NCI-H1092 treated with DMSO at 0.1 percent for 48 hours (cell line): ENCODE measurements at regions not wholly inside any gene's neighbourhood (a gene's known extent, or its start where the extent isn't known, plus 50 kb on each side); places are given as distances from the start of the nearest gene placed in this dataset.
A peak's percentile ranks its signal among the peaks of the same experiment; 100 is the strongest.

Source experiments
- DNase-seq: peaks from one replicate; lab custom pipeline; 2025; lab: John Stamatoyannopoulos, UW

DNA sequence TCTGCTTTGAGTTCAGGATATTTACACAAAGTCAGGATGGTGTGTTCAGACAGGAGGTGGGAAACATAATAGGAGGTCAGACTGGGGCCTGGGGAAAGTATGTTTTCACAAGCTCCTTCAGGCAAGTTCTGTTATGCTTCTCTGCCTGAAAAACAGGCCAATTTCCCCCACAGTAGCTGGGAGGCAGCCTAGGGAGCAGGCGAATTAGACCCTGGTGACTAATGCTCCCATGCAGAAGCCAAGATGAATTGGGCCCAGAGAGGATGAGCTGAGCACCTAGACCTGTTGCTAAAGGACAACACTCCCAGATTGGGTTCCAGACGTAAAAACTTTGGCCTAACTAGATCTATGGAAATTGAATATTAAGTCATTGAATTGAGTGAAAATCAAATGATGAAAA is 142.2 kb upstream of the MAP3K7 start:
- DNase-seq: no peak

- no peak for DNase-seq
Observed at GRCh38 chr6:90722648-90723047, 135.8 kb upstream of the MAP3K7 start.

DNA sequence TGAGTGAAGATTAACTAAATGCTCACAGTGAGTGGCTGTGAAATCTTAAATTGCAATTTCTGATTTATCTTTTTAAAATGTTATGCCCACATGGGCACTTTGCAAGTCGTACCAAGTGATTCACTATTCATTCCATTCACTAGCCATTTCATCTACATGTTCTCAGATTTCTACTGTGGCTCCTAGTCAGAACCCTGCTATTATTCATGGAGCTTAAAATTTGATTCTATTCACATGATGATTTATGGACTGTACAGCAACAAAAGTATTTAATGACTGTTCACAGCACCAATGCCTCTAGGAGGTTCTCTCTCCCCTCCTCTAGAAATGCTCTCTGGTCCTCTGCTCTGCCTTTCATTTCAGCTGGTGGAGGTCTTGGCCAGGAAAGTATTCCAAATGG is 133.5 kb upstream of the MAP3K7 start:
- no peak for DNase-seq

DNA sequence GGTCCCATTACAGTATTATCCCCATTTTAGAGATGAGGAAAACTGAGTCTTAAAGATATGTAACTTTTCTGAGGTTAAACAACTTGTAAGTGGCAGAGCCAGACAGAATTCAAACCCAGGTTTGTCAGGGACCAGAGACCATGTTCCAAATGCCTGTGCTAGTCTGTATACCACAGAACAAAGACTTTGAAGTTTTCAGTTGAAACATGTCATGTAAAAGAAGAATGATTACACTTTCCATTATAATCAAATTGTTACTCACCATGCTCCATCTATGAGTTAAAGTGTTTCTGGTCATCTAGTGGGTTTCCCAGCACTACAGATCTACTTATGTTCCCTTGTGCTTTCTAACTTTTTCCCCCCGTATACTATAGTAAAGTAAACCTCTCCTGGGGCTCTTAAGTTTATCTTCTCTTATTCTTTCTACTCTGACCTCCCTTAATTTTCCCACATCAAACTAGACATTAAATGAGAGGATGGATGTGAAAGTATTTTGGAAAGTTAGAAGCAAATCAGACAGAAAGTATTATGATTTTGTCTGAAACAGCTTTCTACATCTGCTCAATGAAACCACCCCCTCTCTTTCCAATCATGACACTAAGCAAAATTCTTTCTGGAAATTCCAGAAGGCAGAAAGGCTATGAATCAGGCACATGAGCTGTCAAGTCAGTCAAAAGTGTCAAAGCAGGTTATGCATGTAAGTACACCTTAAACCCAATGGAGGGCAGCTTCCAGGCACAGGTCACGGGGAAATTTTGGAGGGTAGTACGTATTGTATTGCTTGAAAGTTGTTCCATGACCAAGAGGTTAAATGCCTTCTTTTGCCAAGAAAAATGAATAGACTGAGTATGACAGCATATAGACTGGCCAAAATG is 132.7 kb upstream of the MAP3K7 start:
- DNase-seq: no peak

- DNase-seq: no peak
Observed at GRCh38 chr6:90716376-90716775, 129.5 kb upstream of the MAP3K7 start.

GRCh38 chr6:90715093-90715655 is 128.3 kb upstream of the MAP3K7 start:
- DNase-seq: no peak

GRCh38 chr6:90714319-90714718 is 127.4 kb upstream of the MAP3K7 start:
- no peak for DNase-seq

GRCh38 chr6:90712114-90712513 is 125.2 kb upstream of the MAP3K7 start:
- DNase-seq: no peak

DNA sequence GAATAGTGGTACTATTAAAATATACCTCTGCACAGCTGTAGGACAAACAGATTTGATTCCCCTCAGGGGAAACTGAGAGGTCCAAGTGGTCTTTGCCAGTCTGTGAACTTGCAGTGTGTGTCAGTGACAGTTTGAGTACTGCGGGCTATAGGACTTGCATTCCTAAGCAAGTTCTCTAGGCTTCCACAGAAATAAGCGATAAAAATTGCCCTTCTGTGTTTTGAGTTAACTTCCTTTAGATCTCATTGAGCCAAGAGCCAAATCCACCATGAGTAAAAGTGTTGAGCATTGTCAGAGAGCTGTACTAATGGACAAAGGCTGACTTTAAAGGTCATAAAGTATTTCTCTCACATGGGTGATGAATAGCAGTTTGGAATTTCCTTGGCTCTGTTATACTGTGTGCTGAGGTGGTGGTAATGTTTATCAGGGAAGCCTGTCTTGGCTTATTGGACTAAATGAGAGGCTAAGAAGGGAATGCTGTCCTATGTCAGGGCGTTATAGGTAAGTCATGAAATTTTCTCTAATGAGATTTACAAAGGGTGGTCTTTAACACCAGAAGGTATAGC is 122.6 kb upstream of the MAP3K7 start:
- no peak for DNase-seq

DNA sequence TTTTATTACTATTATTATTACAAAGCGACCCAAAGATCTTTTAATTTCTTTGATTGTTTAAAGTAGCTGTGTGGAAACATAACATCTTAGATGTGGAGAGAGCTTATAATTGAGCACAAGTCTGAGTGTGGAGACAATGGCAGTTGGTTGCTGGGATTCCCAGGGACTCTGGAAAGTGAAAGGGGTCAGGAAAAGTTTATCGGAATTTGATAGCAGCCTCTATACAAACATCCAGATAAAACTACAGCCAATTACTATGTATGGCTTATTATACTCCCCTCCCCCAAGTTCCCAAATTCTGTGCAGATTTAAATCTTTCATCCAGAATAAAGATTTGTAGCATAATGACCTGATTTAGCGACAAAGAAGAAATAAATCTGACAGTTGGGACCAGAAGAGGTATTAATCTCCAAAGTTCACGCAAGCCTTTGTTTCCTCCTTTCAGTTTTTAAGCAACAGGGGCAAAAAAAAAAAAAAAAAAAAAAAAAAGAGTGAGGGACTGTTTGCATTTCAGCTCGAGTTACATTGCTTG is 121.4 kb upstream of the MAP3K7 start:
- no peak for DNase-seq

- no peak for DNase-seq
Observed at GRCh38 chr6:90707246-90707645, 120.4 kb upstream of the MAP3K7 start.

GRCh38 chr6:90703336-90703735 is 116.5 kb upstream of the MAP3K7 start:
- DNase-seq: no peak

GRCh38 chr6:90701926-90702325 is 115.1 kb upstream of the MAP3K7 start:
- DNase-seq: no peak

DNA sequence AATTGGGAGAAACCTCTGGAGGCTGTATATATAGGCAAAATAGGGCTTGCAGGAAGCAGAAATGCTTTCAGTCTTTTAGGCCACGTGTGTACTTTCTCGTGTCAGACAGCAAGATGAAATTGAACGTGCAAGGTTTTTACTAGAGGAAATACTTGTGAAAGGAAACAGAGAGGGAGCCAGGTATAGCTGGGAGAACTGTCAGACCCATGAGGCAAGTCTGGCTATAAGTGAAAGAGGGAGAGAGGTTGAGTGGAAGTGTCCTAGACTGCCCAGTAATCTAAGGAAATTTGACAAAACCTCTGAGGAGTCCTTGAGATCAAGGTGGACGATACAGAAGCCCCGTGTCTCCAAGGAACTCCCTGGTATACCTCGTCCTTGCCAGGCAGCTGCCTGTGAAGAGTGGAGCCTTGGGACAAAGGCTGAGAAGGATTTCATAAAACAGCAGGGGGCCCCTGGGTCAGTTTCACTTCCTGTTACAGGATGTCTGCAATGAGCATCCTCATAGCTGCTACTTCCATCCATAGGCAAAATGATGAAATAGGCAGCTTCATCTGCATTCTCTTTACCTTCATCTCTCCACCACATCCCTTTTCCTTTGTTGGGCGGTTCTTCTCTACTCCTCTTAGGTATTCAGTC is 114.4 kb upstream of the MAP3K7 start:
- DNase-seq: no peak

- no peak for DNase-seq
Observed at GRCh38 chr6:90695316-90695715, 108.4 kb upstream of the MAP3K7 start.

- DNase-seq: no peak
Observed at GRCh38 chr6:90694802-90695201, 107.9 kb upstream of the MAP3K7 start.

GRCh38 chr6:90691823-90692222 is 105.0 kb upstream of the MAP3K7 start:
- DNase-seq: no peak

DNA sequence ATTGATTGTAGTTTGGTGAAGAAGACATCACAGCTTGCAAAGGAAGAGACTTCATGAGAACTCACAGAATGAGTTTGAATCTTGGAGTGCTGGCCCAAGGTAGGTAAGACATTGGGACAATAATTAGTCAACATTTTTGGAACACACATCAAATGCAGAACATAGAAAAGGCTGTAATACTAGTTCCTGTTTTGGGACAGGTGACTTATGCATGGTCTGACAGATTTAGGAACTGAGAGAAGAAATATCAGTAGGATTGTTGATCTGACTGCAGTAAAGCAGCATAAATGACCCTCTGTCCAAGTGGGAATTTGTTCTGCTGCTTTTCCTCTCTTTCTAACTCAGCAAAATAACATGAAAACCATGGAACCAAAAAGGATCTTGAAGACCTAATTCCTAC is 102.3 kb upstream of the MAP3K7 start:
- DNase-seq: no peak

DNA sequence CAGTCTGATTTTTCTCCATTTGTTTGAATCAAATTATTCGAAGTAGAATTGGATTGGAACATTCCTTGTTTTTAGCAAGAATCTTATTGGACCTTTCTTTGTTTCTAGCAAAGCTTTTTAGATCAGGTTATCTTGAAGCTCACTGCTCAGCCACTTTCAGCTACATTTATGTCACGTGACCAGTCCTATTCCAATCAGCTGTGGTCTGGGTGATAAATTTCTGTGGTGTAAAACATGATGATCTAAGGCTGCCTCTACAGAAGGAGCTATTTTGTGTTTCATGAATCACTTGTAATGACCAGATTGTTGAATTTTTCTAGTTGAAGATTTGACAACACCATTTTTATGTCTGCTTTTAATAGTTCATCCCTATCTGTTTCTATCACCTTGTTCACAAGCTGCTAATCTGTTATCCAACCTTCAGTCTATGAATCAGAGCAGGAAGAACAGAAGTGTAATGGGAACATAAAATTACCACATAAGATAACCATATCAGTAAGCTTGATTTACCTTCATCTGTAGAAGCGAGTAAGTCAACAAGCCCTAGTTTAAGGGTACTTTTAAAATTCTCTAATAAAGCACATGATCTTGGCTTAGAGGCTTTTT is 101.0 kb upstream of the MAP3K7 start:
- DNase-seq: no peak

DNA sequence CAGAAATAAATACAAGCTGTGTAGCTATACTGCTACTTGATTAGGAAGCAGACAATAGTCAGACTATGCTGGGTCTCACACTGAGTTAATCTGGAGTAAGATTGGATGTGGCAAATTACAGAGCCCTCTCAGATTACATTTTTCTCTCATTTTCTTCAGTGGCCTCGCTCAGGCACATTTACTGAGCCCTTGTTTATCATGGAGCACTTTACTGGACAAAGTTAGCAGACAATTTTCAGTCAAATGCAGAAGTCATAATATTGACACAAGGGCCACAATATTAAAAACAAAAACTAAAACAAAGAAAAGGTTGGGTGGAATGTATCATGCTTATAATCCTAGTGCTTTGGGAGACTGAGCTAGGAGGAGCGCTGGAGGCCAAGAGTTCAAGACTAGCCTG is 95.0 kb upstream of the MAP3K7 start:
- no peak for DNase-seq

DNA sequence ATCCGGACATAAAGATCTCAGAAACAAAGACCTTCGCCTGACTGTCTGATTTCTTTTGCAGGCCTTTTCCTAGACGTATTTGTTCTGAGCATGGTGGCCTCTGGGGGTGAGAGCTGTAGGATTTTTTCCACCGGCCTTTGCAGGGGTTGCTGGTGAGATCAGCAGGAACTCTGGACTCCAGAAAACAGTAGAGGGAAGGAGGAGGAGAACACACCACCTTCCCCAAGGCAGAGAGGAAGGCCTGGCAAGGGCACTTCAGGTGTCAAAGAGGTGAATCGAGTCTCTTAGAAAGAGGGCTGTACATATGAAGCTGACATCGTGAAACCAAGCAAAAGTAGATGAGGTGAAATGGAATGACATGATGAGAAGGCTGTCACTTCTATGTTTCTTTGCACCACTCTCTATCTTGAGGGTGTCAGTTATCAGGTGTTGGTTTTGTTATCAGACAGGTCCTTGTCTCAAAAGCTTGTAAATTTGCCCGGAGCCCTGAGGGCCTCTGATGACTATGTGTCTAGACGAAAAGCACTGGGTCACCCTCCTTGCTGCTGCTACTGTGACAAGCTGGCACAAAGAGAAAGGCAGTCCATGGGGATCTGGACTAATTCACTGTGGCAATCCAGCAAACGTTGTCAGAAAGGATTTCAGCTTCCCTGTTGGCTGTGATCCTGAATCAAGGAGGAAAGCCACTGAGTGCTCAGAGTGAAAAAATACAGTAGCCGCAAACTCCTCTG is 91.3 kb upstream of the MAP3K7 start:
- no peak for DNase-seq

- peak; percentile 71 for DNase-seq
Observed at GRCh38 chr6:90677440-90677839, 90.6 kb upstream of the MAP3K7 start.
